DMS 273 treated with DMSO at 0.1 percent for 48 hours (cell line): ENCODE measurements at regions not wholly inside any gene's neighbourhood (a gene's known extent, or its start where the extent isn't known, plus 50 kb on each side); places are given as distances from the start of the nearest gene placed in this dataset.

ENCODE experiments used
- DNase-seq: peaks from one replicate; lab custom pipeline; 2025; lab: John Stamatoyannopoulos, UW

DNA sequence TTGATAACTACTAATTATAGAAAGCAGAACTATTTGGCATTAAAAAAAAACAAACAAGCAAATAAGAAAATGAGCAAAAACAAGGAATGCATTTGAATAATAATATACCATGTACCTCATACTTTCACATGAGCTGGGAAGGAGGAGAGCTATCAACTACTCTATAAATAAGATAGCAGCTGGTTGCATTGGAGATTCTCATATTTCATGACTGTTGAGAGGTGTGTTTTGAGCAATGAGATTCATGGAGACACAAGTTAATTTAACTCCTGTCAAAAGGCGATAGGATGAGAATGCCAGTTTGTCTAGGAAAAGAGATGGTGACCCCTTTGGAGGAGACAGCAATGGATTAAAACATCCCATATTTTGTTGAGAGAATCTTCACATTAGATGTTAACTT is 348.8 kb upstream of the SPTLC3 start:
- no peak for DNase-seq

DNA sequence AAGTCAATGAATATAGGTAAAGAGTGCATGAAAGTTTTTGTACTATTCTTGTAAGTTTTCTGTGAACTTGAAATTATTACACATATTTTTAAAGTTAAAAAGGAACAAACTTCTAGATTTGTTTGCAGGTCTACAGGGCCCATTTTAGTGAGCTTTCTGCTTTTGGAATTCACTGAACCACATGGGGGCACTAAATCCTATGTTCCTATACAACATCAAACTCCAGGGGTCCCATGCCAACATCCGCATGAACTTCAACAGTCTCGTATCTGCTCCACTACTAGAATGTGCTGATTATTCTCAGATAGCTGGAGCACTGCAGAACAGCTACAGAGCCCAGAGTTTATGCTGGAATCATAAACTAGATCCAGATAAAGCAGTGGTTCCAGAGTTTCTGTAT is 347.9 kb upstream of the SPTLC3 start:
- no peak for DNase-seq

DNA sequence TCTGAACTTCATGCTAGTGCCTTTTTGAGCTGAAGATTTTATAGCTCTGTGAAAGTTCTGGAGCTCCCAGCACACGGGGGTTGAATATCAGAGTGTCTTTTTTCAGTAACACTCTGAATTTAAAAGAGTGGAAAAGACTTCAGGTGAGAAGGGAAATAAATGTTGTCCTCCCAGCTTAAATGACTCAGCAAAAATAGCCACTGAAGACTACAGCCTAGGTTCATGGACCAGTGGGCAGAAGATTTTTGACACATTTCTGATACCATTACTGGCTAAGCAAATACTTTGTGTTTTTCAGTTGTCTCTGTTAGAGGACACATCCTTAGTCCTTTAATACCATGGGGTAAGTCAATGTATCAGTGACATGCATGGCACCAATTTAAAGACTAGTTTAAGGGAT is 338.5 kb upstream of the SPTLC3 start:
- DNase-seq = no peak

DNA sequence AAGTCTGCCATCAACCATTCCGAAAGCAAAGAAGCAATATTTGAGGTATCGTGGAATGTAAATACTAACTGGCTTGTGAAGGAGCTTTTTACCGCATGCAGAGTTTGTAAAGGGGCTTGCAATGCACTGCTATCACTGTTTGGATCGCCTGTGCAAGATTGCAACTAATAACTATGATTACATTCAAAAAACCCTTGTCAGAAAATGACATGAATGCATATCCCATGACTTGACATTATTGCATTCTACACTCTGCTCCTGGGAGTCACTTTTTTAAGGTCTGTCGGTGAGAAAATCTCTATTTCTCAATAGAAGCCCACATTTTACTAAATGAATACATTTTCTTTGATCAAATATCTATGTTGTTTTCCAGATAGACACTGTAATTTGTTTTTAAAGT is 335.4 kb upstream of the SPTLC3 start:
- DNase-seq = no peak

DNA sequence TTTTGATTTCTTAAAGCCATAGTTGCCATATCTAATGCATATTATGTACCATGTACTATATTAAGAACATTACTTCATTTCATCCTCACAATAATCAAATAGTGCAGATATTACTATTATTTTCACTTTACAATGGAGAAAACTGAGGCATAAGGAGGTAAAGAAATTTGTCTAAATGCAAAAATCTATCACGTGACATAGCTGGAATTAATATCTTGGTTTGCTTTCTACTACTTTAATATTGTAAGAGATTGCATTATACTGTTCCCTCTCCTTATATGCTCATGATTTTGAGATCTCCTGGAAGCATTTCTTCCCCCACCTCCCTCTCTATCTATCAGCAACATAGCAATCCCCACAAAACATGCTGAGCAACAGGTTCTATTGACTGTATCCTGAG is 330.8 kb upstream of the SPTLC3 start:
- DNase-seq = no peak

DNA sequence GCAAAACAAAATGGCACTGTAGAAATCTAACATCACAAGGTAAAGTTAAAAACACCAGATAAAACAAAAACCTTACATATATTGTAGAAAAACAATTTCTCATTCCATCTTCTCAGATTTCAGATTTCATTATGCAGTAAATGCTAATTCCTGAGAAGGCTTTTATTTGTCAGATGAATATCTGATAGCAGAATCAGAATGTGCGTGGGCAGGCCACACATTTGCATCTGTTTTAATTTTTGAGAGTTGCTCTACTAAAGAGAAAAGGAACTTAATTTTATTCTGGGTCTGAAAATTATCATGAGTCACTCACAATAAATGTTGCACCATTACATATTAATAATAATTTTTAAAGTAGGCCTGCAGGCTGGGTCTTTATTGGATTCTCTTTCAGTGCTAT is 329.3 kb upstream of the SPTLC3 start:
- no peak for DNase-seq

DNA sequence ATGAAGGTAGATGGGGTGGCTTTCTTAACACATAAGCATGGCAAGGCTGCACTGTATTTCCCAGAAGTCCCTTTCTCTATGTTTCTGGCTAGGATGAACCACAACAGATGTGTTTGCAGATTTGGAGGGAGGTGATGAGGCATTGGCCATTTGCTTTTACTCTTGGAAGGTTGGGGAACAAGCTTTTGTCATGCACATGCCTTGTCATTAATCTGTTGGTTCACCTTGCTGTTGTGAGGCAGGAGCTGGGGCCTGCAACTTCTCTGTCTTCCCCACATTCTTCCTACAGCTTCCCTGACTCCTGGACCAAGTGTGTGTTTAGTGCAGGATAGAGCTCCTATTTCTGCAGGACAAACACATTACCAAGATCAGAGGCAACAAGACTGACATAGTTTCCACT is 326.2 kb upstream of the SPTLC3 start:
- DNase-seq = no peak

DNA sequence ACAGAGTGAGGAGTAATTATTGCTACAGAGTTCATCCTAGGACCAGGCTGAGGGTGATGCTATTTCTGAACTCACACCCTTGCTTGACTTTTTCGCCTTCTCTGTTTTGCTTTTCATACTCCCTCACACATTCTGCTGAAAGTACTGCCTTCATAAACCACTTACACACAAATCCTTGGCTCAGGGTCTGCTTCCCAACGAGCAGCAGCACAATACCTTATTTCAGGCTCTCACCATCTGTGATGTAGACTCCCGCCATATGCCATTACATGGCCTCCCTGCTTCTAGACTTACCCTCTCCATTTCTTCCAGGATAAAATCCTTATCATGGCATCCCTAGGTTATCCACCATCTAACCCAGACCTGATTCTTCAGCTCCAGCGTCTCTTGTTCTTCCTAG is 321.3 kb upstream of the SPTLC3 start:
- DNase-seq = no peak

DNA sequence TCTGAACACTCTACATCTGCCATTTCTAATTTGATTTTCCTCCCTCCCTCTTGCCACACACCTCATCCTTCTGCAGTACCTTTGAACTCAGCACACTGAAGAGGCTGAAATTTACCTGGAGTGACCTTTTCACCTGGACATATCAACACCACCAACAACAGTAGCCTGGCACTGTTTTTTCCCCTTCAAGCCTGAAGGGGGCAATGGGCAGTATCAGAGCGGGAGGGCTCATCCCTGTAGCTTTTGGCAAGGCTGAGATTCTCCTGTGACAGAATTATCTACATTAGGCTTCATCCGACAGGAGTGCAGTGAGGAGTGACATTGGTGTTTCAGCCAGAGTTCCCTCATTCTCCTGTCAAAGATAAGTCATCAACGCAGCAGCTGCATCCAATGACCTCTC is 312.8 kb upstream of the SPTLC3 start:
- no peak for DNase-seq

DNA sequence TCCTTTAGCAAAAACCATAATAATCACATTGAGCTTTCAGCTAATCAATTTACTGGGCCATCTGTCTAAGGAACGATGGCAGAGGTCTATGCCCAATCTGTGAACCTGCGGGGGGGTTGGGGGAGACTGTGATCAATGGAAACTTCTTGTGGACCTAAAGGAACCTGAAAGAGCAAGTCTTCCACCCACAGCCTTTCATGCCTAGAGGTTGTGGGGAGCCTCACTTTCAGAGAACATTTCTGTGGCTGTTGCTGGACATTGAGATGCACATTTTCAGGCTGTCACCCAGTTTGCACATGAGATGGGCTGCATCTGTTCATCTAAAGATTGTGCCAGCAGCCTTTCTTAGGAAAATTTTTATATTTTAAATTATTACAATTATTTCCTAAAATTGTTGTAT is 310.0 kb upstream of the SPTLC3 start:
- no peak for DNase-seq

DNA sequence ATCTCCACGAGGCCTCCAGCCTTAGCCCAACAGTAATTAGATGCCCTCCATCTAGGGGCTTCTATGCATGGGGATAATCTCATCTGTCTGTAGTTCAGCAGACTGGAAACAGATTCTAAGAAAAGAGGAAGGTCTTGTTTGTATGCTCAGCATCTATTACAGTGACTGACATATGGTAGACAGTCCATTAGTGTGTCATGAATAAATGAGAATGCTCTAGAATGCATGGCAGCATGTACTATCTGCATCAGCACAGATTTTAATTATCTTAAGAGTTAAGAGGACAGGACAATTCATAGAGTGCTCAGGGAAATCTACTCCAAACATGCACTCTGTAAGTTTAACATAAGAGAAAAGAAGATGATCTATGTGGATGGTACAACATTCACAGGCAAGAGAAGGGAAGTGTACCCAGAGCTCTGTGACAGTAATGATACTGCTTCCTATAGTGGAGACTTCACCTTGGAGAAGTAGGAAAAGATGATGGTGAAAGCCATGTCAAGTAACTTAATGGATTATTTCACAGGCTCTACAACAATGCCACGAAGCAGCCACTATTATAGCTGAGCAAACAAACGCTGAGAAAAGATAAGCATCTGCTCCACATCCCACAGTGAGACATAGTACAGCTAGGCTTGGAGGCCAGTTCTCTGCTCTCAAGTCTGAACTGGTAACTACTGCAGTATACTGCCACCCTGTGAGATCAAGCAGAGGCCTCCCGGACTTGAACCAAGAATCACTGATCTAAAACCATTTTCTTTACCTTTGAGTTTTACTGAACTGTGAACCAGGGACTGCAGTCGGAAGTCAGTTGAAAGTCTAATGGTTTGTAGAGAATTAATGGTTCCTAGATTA is 309.2 kb upstream of the SPTLC3 start:
- DNase-seq = no peak

DNA sequence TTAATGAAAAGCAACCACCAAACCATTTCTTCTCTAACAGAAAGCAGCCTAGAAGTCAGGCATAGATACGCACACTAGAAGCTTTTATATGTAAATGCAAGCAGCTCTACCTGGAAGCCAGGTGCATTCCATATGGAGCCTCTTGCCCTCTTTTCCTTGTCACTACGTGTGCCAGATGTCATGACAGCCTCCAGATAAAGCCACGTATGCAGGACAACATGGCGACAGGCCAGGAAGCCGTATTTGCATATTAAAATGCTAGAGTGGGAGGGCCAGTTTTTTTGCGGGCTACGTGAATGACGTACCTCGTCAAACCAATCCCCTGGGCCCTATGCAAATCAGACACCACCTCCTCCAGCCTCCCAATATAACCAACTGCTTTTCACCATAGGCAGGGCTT is 308.1 kb upstream of the SPTLC3 start:
- no peak for DNase-seq

DNA sequence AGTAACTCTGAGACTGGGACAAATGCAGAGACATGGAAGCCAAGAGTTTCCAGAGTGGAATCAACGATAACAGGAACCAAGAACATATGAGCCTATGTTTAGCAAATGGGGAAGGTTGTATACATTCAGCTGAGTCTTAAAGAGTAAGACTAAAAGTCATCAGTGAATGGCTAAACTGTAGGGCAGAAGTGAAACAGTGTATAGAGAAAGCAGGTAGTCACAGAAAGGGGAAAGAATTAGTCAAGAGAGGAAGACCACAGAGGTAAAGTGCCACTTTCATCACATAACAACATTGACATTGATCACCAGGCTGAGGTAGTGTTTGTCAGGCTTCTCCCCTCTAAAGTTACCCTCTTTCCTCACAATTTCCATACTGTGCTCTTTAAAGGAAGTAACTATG is 306.5 kb upstream of the SPTLC3 start:
- no peak for DNase-seq

DNA sequence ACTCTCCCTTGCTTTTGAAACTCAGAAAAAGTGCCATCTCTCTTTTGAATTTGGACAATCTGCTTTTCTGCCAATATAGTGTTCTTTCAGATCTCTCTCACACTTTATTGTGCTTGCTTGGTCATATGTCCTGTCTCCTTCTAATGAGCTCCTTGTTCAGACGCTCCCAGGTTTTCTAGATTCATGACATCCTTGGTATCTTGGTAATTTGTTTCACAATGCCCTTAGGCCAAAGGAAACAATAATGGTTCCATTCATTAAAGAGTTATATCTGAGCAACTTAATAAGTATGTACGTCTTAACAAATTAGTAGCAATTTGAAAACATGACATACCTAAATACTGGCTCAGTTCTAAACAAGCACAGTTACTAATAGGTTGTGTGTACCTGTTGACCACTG is 293.4 kb upstream of the SPTLC3 start:
- no peak for DNase-seq

DNA sequence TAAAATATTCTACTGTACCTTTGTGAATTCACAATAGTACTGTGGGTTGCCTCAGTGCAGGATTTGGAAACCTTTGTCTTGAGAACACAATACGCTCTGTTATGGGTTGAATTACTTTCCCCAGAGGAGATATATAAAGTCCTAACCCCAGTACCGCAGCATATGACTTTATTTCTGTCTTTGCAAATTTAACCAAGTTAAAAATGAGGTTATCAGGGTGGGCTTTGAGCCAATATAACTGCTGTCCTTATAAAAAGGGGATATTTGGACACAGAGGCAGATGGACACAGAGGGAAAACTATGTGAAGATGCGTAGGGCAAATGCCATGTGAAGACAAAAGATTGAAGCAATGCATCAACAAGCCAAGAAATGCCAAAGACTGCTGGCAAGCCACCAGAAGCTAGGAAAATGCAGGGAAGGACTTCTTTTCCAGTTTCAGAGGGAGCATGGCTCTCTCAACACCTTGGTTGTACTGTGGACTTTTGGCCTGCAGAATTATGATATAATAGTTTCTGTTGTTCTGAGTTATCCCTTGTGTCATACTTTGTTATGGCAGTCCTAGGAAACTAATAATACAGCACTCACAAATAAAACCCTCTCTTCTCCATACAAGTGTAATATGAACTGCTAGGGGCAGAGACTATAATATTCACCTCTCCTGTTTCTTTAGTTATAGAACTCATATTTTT is 292.6 kb upstream of the SPTLC3 start:
- no peak for DNase-seq

DNA sequence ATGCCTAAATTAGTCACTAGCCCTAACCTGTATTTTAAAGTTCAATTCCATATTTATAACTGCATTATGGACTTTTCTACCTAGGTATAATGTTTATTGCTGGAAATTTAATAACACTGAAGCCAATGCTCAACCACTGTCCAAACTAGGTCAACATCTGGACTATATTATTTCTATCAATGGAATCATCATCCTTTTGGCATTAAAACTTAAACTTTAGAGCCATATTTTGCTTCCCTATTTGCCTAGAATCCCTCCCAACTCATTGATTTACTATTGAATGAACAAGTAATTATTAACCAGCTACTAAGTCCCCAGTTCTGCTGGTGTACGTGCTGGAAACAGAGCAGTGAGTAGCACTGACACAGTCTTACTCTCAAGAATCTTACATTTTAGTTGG is 291.7 kb upstream of the SPTLC3 start:
- no peak for DNase-seq

DNA sequence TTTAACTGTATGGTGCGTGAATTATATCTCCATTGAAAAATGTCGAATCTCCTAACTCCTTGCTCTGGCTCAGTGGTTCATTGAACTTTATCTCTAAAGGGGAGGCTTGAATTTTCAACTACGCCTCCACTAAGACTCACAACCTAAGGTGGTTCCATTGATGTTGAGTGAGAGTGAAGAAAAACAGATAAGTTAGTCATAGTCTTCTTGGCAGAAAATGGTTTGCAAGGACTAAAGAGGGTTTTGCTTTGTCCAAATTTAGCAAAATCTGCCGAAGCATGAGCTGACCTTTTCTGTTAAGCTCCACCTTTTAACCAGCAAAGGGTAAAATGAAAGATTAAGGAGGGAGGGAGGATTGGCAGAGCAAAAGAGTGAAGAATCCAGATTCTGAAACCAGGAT is 290.2 kb upstream of the SPTLC3 start:
- no peak for DNase-seq

DNA sequence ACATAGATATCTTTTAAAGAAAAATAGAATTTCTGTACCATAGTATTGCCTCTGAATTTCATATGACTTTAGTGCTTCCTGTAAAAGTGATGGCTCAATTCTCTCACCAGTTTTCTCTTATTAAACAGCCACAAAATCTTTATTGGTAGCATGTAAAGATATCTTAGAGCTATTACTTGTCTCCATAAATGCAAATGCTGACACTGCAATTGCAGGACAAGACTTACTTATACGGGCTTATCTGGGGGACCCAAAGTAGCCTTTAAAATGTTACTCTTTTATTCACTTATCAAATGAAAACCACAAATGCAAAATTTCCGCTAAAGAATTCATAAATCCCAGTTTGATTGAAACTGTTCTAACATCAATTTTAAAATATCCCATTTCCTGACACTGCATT is 287.1 kb upstream of the SPTLC3 start:
- DNase-seq = no peak

DNA sequence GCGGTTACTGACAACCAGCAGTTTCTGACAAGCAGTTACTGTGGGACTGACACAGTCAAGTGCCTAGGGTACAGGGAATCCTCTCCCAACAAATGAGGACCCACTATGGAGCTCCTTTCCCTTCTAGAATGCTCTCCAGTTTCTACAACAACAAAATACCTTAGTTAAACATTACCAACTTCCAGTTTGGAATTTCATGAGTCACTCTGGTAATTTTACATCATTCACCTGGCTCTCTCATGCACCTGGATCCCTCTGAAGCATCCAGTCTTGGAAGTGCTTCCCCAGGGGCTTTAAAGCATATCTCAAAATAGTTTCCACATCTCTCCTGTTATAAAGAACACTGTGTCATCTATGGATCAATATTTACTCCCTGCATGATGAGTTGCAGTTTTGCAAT is 286.7 kb upstream of the SPTLC3 start:
- no peak for DNase-seq

DNA sequence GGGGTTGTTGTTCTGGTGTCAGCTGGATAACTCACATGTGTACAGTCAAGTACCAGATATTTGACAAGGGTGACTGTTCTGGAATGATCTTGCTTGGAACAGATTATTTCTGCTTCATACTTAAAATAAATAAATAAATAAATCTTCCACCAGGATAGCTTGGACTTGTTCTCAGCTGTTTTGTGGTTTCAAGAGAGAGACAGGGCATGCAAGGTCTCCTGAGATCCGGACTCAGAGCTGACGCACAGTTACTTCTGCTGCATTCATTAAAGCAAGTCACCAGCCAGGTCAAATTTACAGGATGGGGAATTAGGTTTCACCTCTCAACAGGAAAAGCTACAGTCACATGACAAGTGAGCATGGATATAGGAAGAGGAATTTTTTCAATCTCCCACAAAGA is 285.0 kb upstream of the SPTLC3 start:
- no peak for DNase-seq

DNA sequence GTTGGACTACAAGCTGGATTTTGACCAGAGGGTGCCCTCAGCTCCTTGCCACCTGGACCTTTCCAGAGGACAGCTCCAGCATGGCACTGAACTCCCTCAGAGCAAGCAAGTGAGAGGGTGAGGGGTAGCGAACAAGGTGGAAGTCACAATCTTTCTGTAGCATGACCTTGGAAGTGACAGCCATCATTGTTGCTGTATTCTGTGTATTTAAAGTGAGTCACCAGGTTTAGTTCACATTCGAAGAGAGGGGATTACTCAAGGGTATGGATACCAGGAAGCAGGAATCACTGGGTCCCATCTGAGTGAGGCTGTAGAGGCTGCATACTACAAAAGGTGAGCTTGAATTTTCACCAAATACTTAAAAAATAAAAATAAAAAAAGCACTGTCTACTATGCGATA is 280.0 kb upstream of the SPTLC3 start:
- DNase-seq = no peak

DNA sequence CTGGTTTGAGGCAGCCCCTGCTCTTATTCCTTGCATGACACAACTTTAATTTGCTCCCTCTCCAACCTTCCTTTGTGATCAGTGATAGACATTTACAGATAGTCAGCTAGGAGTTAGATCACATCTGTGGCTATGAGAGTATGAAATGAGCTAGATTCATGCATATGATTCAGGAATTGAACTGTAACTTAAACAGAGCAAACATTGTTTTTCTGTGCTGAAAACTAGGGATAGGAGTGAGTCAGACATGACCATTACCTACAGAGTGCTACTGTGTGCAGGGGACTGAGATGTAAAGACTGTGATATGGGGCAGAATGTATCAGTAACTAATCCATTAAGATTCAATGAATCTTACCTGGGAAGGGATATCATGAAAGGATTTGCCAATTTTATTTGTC is 279.4 kb upstream of the SPTLC3 start:
- no peak for DNase-seq

DNA sequence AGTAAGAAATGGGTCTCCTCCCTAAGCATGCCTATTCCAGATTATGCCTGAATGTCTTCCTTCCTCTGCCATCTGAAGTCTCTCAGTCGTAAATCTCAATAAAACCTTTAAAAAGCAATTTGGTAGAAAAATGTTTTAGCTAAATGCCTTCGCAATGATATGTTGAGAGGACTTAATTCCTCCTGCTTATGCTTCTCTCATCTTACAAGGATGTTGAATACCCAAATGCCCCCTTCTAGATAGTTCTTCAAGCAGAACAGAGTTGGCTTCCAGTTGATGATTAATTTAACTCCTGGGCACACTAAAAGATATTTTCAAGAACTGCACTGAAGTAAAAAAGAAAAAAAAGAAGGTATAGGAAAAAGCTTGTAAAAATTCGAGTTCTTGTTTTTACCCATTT is 275.0 kb upstream of the SPTLC3 start:
- no peak for DNase-seq

DNA sequence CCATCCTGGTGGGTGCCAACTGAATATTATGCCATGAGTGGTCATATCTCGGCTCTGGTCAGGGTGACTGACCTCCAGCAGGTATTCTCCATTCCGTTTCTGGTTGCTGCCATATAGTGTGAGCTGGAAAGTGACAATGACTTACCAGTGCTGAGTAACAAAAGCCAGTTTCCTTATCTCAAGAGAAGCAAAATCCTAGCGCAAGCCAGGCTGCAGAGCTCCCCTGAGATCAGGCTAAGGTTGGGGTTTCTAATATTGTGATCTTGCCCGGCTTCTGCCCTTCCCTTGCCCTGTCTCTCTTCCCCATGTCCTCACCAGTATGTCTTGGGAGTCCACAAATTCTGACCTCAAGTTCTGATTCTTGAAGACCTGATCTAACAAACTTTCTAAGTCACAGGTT is 271.3 kb upstream of the SPTLC3 start:
- no peak for DNase-seq
